ENCODE measurements at regions not wholly inside any gene's neighbourhood (a gene's known extent, or its start where the extent isn't known, plus 50 kb on each side); places are given as distances from the start of the nearest gene placed in this dataset.

DNA sequence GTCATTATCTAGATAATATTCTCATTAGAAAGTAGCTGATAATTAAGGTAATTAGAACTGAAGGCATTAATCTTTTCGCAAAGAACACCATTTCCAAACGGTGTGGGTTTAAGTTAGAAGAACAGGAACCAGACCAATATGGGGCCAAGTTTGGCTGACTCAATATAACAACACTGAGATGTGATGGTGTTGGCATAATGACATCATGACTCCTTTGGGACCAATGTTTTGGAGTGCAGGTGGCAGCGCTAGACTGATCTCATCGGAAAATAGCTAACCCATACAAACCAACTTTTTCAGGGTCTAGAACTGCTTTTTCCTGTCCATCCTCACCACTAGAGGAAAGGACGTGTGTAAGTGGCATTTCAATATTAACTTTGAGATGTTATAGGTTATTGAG, 1171.7 kb upstream of the ZEB2 start:
- no peak for DNase-seq

DNA sequence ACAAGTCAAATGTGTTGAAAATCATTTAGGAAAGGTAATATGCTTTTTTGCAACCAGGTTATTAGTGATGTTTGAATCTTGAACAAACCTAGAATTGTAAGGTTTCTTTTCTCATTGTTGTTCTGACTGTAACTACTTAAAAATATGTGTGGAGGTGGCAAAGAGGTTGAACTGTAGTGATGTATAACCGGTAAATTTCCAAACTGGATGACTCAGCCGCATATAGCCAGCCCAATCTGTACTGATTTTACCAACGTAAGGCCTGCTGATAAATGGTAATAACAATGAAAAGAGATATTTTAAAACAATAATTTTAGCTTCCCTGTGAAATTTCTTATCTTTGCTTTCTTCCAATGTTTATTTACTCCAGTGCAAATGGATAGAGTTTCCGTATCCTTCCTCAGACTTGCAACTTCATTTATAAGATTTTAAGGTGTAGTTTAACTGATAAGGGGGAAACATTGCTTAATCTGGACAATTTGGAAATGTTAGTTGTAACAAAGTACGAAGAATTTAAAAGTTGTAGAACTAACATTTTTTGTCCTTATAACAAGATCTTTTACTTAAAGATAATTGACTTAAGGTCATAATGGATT, 1170.4 kb upstream of the ZEB2 start:
- DNase-seq: no peak

DNA sequence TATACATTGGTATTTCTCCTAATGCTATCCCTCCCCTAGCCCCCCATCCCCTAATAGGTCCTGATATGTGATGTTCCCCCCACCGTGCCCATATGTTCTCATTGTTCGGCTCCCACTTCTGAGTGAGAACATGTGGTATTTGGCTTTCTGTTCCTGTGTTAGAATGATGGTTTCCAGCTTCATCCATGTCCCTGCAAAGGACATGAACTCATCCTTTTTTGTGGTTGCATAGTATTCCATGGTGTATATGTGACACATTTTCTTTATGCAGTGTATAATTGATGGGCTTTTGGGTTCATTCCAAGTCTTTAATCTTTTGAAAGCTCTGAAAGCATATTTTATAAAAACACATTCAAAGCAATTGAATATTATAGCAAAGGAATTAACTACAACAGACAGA, 1169.4 kb upstream of the ZEB2 start:
- no peak for DNase-seq

DNA sequence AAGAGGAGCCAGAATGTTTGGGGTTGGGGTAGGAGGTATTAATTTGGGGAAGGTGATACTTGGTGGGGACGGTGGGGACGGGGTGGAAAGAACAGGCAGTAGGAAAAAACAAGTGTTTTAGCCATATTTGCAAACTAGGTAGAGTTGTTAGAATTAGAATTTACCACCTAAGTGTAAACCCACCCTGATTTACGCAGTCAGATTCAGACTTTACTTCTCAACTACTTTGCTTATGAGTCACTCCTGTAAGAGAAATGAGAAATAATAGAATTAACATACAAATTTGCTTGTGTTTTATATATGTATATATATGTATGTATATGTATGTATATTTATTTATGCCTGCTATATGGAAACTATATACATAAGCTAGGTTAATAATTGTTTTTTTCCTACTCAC, 1168.2 kb upstream of the ZEB2 start:
- no peak for DNase-seq

DNA sequence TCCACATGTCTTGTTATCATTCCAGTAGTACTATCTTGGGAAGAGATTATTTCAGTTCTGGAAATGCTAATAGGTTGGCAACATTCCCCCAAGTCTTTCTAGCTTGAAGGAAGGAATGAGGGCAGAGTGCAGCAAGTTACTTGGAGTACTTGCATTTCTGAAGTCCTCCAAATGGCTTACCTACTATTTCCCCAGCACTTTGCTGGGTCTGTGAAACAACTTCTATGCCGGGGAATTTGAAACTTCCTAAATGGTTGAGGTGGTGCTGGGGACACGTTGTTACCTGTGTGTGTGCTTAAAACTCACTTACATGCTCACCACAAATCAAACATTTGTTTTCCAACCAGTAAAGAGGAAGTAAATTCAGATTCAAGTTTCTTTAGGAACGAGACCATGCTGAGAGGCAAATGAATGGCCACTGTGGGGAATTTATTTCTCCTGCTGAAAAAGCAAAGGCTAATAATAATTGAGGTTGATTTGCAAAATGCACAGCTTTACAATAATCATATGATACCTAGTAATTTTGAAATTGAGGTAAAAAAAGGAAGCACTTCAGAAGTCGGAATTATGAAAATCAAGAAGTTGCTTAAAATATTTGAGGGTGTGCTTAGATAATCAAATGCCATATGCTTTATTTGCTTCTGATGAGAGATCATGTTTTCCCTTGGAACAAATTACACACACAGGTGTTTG, 1167.7 kb upstream of the ZEB2 start:
- DNase-seq: no peak

DNA sequence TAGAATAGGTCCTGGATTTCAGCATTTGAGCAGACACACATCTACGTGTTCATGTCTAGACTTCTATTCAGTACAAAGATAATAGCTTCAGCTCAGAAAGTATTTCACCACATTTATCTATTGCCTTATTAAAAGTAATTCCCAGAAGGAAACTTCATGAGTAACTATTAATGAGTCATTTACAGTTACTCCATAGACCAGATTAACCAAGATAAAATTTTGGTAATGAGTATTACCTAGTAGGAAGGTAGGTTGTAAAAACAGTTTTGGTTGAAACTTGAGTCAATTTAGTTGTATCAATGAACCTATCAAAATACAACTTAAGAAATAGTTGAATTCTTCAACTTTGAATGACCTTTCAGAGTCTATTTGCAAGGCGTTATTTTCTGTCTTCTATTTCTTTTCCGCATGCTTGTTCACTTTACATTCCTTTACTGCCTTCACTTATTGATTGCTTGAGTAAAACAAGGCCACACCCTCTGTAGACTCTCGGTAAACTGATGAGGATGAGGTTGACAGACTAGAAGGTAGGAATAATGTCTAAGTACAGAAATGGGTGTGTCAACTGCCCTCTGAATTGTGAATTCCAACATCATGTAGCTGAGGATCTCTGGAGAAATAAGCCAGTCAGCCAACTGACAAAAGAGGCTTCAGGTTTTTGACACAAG, 1165.6 kb upstream of the ZEB2 start:
- no peak for DNase-seq

DNA sequence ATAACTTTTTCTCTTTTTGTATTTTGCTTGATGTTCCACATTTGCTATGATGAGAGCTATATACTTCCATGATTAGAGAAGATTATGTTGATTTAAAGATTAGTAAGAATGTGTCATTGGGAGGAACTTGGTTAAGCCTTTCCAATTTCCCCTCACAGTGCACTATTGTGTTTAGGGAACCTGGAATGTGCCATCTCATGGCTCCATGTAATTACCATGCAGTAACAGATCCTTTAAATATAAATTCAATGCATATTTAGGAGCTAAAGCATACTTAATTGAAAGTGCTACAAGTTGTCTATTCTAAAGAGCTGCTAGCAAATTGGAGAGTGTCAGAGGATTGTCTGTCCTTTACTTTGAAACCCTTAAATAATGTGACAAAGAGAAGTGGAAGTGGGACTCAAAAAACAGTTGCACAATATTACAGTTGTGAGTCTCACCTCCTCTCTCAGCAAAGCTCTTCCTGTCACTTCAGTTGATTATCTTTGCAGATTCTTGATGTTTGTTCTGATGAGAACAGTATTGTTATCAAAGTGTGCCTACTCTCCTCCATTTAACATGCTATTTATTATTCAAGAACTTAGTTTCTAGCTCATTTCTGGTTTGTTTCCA, 1162.7 kb upstream of the ZEB2 start:
- no peak for DNase-seq

DNA sequence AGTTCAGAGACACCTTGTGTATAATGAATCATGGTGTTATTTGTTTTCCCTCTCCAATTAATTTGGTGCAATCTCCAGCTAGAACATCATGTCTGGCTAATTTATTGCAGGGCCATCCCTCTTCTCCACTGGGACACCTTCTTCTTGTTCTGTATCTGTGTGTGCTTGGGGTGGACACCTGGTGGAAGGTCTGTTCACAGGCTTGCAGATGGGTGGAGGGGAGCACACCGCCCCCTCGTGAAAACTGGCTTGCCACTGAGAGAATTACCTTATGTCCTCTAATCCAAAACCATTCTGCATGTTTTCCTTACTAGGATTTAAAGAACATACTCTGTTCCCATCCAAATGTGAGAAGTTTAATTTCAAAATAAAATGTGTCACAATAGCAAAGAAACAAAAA, 1160.4 kb upstream of the ZEB2 start:
- DNase-seq: no peak

DNA sequence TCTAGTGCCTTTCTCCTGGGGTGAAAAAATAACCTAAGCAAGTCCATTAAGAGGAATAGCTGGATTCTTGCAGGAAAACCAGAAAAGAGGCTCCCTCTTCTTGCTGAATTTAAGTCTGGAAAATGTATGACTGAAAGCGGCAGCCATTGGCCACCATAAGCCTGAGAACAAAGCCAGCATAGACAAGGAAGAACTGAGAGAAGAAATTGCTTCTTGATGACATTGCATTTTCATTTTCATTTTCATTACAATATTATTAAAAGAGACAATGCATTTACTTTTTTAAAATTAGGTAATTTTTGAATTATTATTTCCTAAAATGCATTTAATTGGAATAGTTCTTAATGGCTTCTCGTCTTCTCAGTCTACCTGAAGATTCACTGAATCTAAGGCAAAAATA, 1157.5 kb upstream of the ZEB2 start:
- no peak for DNase-seq

DNA sequence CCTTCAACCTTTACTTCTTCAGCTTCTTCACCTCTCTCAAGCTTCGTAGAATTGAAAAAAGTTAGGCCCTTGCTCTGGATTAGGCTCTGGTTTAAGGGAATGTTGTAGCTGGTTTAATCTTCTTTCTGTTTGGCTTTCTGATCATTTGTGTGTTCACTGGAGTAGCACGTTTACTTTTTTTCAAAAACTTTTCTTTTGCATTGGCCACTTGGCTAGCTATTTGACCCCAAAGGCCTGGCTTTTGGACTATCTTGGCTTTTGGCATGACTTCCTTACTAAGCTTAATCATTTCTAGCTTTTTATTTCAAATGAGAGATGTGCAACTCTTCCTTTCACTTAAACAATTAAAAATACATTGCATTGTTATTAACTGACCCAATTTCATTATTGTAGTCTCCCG, 1154.8 kb upstream of the ZEB2 start:
- no peak for DNase-seq

DNA sequence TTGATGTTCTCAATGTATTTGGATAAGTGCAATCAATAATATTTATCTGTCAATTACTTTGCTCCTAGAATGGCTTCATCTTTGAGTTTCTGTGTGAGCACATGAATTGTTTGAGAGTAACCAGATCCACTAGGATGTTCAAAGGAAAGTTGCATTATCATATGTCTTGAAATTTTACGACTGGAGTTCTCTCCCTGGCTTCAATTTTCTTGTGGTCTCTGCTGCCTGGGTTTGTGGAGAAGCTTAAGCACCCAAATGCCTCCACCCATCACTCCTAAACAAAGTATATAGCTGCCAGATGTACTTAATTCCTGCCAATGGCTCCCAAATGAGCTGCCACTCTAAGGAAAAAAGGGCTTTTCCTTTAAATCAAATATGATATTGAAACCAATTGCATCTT, 1149.4 kb upstream of the ZEB2 start:
- DNase-seq: no peak

DNA sequence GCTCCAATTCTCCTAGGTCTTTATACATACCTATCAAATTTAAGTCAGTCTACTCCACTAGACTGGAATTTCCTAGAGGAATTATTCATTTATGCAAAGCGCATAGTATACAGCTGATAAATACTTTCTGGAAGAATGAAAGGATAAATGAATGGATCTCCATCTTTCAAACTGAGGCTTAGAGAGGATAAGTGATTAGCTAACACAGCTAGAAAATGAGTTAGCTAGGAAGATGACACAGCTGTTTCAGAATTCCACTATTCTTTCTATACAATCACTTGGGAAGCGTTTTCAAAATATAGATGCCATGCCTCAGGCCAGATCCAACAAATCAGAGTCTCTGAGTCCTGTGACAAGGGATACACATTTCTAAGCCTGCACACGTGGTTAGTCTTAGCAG, 1146.6 kb upstream of the ZEB2 start:
- no peak for DNase-seq

DNA sequence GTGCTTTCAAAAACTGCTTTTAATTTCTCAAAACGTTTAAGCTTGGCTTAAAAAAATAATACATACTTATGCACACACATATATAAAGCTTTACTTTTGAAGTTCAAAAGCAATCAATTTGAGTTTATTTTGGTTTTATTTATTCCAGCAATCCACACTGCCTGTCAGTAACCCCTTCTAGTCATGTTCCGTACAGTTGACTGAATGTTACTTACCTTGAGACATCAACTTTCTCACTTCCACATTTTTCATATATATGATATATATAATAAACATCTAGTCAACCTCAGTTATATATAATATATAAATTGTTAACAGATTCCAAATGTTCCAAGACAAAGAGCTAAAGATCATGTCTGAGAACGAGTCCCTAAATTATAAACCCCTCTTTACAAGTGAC, 1137.3 kb upstream of the ZEB2 start:
- no peak for DNase-seq

DNA sequence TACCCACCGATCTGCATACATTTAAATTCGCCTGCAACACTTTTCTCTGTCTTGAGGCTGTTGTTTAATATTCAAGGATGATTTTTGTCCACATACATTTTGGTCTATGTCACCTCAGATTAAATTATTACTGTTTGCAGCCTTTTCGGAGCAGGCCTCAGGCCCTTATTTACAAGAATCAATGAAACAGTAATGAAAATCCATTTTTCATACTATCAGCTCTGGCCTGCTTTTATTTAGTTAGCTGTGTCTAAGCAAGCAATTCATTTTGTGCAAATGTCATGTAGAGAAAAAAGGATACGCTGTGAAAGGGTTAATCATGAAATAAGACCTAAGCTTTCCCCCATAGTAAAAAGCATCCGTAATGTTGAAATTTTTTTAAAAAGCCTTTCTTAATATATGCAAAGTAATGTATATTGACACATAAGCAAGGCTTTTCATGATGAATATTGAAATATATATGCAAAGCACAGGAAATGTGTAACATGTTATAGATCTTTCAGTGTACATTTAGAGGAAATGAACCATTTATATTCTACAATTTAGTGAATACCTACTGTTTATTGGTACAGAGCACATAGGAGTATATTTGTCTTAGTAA, 1135.3 kb upstream of the ZEB2 start:
- DNase-seq: no peak

DNA sequence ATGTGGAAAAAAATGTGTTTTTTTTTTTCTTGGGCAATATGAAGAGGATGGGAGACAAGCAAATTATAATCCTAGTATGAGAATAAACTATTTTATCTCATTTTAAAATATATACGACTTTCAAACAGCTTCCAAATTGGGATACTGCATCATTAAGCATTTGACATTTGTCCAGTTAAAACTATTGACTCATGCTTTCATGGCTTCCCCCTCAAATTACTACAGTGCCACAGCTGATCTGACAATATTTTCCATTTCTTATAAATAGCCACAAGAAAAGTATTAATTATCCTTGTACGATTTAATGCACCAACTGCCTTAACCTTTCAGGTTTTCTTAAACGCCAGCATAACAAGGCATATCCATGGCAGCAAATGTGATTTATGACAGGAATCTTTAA, 1134.8 kb upstream of the ZEB2 start:
- DNase-seq: no peak

DNA sequence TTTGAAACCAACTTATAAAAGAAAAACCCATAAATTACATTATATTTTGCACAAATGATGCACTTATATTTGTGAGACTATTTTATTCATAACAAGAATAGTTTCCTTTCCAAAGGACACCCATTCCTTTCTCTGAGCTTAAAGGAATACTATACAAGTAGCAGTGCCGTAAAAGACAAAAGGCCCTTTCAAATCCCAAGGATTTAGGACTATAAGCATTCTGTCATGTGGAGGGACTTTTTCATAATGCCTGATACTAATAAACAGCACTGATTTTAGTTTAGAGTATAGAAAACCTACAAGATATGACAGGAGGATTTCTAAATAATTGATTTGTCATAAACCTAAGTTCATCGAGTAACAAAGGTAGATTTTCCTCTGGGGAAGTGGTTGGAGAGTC, 1134.2 kb upstream of the ZEB2 start:
- DNase-seq: no peak

DNA sequence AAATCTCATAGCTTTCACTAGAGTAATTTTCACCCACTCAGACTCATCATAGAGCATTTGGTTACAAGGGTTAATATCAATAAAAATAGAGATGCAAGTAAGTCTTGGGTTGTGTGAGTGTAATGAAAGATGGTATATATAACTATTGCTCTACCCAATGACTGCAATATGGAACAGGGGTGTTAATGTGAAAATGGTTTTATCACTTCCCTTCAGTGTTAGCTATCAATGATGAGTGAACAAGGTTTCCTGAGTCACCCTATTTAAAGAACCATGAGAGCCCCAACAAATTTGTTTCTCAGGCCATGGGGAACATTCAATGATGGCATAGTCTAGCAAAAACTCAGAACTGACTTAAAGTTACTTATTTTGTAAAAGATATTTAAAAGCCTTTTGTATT, 1133.6 kb upstream of the ZEB2 start:
- DNase-seq: no peak

DNA sequence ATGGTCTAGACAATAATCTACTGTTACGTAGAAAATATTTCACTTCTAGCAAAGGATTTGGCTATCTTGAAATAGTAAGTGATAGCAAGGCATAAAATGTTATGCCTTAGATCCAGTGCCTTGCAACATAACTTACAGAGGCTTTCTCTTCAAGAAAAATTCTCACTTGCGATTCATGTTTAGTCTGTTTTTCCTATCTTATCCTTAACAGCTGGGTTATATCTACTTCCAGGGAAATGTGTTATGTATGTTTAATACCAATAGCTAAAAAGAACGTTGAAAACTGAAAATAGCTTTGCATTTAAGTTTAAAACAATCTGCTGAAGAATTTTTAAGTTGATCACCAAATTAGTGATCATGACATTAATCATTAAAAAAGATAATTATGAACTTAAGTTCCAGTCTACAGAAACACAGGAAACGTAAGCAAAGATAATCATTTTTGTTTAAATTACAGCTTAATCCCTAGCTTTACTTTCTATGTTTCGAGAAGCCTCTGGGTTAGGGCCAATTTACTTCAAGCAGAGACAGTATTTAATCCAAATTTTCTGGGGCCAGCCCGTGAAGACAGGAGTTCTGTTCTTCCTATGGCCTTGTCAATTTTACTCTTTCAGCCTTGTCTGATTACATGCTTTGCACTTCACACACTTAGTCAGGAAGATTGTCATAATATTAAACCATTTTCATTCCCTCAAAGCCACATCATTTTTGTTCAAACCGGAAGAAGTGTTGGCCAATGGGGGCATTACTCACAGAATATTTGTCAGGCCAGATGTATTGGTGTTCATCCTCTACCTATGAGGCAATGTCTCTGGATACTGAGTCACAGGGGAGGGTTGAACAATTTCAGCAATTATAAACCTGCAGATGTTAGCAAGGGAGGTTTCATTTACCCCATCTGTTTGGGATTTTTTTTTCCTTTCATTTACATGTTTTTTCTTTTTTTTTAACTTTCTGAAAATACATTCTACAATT, 1132.9 kb upstream of the ZEB2 start:
- DNase-seq: no peak

DNA sequence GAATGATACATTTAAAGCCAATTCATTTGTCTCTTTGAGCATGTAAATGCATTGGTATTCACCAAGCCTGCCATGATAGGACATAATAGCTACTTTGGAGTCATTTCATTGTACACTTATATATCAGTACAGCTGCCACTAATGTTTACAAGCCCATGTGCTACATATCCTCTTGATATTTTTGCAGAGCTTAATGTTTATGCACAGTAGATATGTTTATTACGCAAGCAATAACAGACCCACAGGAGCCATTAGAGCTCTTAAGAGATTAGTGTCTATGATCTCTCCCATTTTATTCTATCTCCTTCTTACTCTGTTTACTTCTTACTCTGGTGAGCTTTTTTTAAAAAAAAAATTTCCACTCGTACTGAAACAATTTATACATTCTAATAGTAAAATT, 1132.1 kb upstream of the ZEB2 start:
- no peak for DNase-seq

DNA sequence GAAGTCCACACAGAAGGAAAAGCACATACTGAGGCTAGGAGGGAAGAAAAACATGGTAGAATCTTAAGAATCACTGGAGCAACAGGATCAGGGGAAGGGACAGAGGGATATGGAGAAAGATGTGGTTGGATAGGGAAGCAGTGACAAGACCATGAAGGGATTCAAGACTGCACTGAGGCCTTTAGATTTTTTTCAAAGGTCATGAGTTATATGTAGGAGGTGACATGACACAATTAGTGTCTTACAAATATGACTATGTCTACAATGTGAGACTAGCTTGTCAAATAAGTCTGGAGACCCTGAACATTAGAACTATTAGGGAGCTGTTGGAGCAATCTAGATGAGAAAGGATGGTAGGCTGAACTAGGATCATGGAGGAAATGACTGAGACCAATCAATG, 1130.3 kb upstream of the ZEB2 start:
- no peak for DNase-seq

DNA sequence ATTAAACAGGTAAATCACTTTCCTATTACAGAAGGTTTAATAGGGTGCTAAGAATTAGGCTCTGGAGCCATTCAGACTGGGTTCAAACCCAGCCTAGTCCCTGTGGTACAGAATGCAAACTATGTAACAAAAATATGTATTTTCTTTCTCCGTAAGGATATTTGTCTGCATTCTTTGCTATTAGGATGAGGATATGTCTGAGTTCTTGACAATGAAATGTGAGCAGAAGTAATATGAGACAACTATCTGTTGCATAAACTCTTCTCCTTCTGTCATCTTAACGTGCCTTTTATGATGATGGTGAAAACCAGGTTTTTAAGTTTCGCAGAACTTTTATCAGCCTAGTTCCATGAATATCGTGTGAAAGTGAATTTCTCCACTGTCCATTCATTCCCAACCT, 1129.1 kb upstream of the ZEB2 start:
- no peak for DNase-seq

DNA sequence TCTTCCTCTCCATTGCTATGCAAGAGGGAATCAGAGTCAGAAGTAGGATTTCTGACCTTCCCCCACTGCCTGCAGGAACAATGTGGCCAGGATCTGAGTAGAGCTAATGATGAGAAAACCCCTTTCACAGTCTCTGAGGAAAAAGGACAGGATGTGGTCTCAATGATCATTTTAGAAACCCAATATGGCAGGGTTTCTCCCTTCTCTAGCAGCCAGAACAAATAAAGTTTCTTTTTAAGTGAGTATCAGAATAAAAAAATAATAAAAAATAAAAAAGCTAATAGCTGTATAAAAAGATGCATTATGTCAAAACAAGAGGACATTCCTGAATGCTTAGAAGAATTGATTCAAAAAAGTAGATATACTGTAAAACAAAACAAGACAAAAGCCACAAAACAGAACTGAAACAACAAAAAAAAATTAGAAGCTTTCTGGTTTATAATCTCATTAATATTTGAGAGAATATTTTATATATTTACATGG, 1124.9 kb upstream of the ZEB2 start:
- no peak for DNase-seq

DNA sequence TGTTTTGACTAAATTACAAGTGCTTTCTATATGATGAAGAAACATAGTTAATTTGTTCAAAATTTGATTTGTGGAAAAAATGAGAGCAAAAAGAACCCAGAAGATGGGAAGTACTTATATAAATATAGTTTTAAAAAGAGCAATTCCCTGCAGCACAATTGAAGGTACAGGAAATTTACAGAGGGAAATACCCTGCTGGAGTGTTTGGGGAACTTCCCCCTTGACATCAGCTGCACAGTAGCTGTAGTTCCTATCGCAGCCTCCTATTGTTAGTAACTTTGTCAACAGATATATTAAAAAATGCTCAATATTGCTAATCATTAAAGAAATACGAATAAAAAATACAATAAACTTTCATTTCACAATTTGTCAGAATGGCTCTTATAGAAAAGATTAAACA, 1118.8 kb upstream of the ZEB2 start:
- no peak for DNase-seq
